ENCODE measurements at regions not wholly inside any gene's neighbourhood (a gene's known extent, or its start where the extent isn't known, plus 50 kb on each side); places are given as distances from the start of the nearest gene placed in this dataset.
"Not testable (repeated sequence)": the region's sequence is repeated elsewhere in the genome, so short reads cannot be mapped to it uniquely, and the experiment has no call there.

GRCh38 chr11:71780116-71780515, 52.9 kb upstream of the DEFB108B start:
- DNase-seq; H3K4me1 ChIP-seq (ENCODE audit: control extremely low read depth in 1 of 4, control insufficient read depth in 4 of 4, insufficient read depth in 4 of 4, low read length in 3 of 4); H3K27me3 ChIP-seq (replicated peaks in 2 of 5; ENCODE audit: control insufficient read depth in 4 of 5, insufficient read depth in 5 of 5, low read length in 4 of 5); H3K27ac ChIP-seq (ENCODE audit: insufficient read depth in 1 of 2, low read depth in 1 of 2, low read length in 2 of 2, poor library complexity in 1 of 2, severe bottlenecking in 2 of 2); H3K9me3 ChIP-seq (ENCODE audit: control extremely low read depth in 1 of 5, control insufficient read depth in 4 of 5, insufficient read depth in 2 of 5, low read depth in 1 of 5, low read length in 4 of 5); H3K36me3 ChIP-seq (ENCODE audit: control insufficient read depth in 4 of 4, insufficient read depth in 4 of 4, low read length in 3 of 4); CTCF ChIA-PET; H3K4me3 ChIP-seq (ENCODE audit: control insufficient read depth in 1 of 7, extremely low read depth in 1 of 7, insufficient read depth in 4 of 7, low read depth in 2 of 7, low read length in 6 of 7): not testable (repeated sequence)
- POLR2A ChIA-PET, result interaction anchor here (0.5 kb wide), 1 partner anchor 64 kb away, joined by 4 read pairs; no protein-coding TSS in a partner anchor
- 82% methylated on average over 3 of the region's 6 CpGs for WGBS (ENCODE audit: insufficient coverage)

GRCh38 chr11:71780771-71781170, 52.2 kb upstream of the DEFB108B start:
- H3K27ac ChIP-seq (ENCODE audit: insufficient read depth in 1 of 2, low read depth in 1 of 2, low read length in 2 of 2, poor library complexity in 1 of 2, severe bottlenecking in 2 of 2); H3K9me3 ChIP-seq (ENCODE audit: control extremely low read depth in 1 of 5, control insufficient read depth in 4 of 5, insufficient read depth in 2 of 5, low read depth in 1 of 5, low read length in 4 of 5); DNase-seq; POLR2A ChIA-PET; H3K27me3 ChIP-seq (replicated peaks in 2 of 5; ENCODE audit: control insufficient read depth in 4 of 5, insufficient read depth in 5 of 5, low read length in 4 of 5); H3K36me3 ChIP-seq (ENCODE audit: control insufficient read depth in 4 of 4, insufficient read depth in 4 of 4, low read length in 3 of 4); H3K4me1 ChIP-seq (ENCODE audit: control extremely low read depth in 1 of 4, control insufficient read depth in 4 of 4, insufficient read depth in 4 of 4, low read length in 3 of 4); CTCF ChIA-PET; H3K4me3 ChIP-seq (ENCODE audit: control insufficient read depth in 1 of 7, extremely low read depth in 1 of 7, insufficient read depth in 4 of 7, low read depth in 2 of 7, low read length in 6 of 7): not testable (repeated sequence)
- WGBS (ENCODE audit: insufficient coverage), result no CpG with 5 or more reads among the region's 6 CpGs

GRCh38 chr11:71781491-71781890, 51.5 kb upstream of the DEFB108B start:
- H3K4me1 ChIP-seq (ENCODE audit: control extremely low read depth in 1 of 4, control insufficient read depth in 4 of 4, insufficient read depth in 4 of 4, low read length in 3 of 4); H3K27me3 ChIP-seq (replicated peaks in 2 of 5; ENCODE audit: control insufficient read depth in 4 of 5, insufficient read depth in 5 of 5, low read length in 4 of 5); POLR2A ChIA-PET; H3K9me3 ChIP-seq (ENCODE audit: control extremely low read depth in 1 of 5, control insufficient read depth in 4 of 5, insufficient read depth in 2 of 5, low read depth in 1 of 5, low read length in 4 of 5); H3K4me3 ChIP-seq (ENCODE audit: control insufficient read depth in 1 of 7, extremely low read depth in 1 of 7, insufficient read depth in 4 of 7, low read depth in 2 of 7, low read length in 6 of 7); H3K36me3 ChIP-seq (ENCODE audit: control insufficient read depth in 4 of 4, insufficient read depth in 4 of 4, low read length in 3 of 4); H3K27ac ChIP-seq (ENCODE audit: insufficient read depth in 1 of 2, low read depth in 1 of 2, low read length in 2 of 2, poor library complexity in 1 of 2, severe bottlenecking in 2 of 2); CTCF ChIA-PET; DNase-seq: not testable (repeated sequence)
- WGBS (ENCODE audit: insufficient coverage), result 100% methylated on average over 4 of the region's 5 CpGs

- H3K27ac ChIP-seq (ENCODE audit: insufficient read depth in 1 of 2, low read depth in 1 of 2, low read length in 2 of 2, poor library complexity in 1 of 2, severe bottlenecking in 2 of 2); H3K9me3 ChIP-seq (ENCODE audit: control extremely low read depth in 1 of 5, control insufficient read depth in 4 of 5, insufficient read depth in 2 of 5, low read depth in 1 of 5, low read length in 4 of 5); DNase-seq; H3K4me1 ChIP-seq (ENCODE audit: control extremely low read depth in 1 of 4, control insufficient read depth in 4 of 4, insufficient read depth in 4 of 4, low read length in 3 of 4); POLR2A ChIA-PET; H3K36me3 ChIP-seq (ENCODE audit: control insufficient read depth in 4 of 4, insufficient read depth in 4 of 4, low read length in 3 of 4); H3K27me3 ChIP-seq (replicated peaks in 2 of 5; ENCODE audit: control insufficient read depth in 4 of 5, insufficient read depth in 5 of 5, low read length in 4 of 5); H3K4me3 ChIP-seq (ENCODE audit: control insufficient read depth in 1 of 7, extremely low read depth in 1 of 7, insufficient read depth in 4 of 7, low read depth in 2 of 7, low read length in 6 of 7); CTCF ChIA-PET: not testable (repeated sequence)
- 86% methylated on average over 9 of the region's 13 CpGs for WGBS (ENCODE audit: insufficient coverage)
Observed at GRCh38 chr11:71782229-71782861, 50.7 kb upstream of the DEFB108B start.

GRCh38 chr11:71783191-71783590, 49.8 kb upstream of the DEFB108B start:
- peak in 1 of 3 donors; percentile 19 for DNase-seq
- not testable (repeated sequence) for H3K27ac ChIP-seq (ENCODE audit: insufficient read depth in 1 of 2, low read depth in 1 of 2, low read length in 2 of 2, poor library complexity in 1 of 2, severe bottlenecking in 2 of 2)

More at GRCh38 chr11:71783191-71783590, 49.8 kb upstream of the DEFB108B start:
- H3K27me3 ChIP-seq (replicated peaks in 2 of 5; ENCODE audit: control insufficient read depth in 4 of 5, insufficient read depth in 5 of 5, low read length in 4 of 5); CTCF ChIA-PET; POLR2A ChIA-PET; H3K4me1 ChIP-seq (ENCODE audit: control extremely low read depth in 1 of 4, control insufficient read depth in 4 of 4, insufficient read depth in 4 of 4, low read length in 3 of 4); H3K36me3 ChIP-seq (ENCODE audit: control insufficient read depth in 4 of 4, insufficient read depth in 4 of 4, low read length in 3 of 4); H3K4me3 ChIP-seq (ENCODE audit: control insufficient read depth in 1 of 7, extremely low read depth in 1 of 7, insufficient read depth in 4 of 7, low read depth in 2 of 7, low read length in 6 of 7); H3K9me3 ChIP-seq (ENCODE audit: control extremely low read depth in 1 of 5, control insufficient read depth in 4 of 5, insufficient read depth in 2 of 5, low read depth in 1 of 5, low read length in 4 of 5): not testable (repeated sequence)
- 56% methylated on average over 2 of the region's 4 CpGs for WGBS (ENCODE audit: insufficient coverage)
